NCI-H1105 (cell line): ENCODE measurements at regions not wholly inside any gene's neighbourhood (a gene's known extent, or its start where the extent isn't known, plus 50 kb on each side); places are given as distances from the start of the nearest gene placed in this dataset.

ENCODE experiments used
- DNase-seq: peaks from one replicate; lab custom pipeline; 2025; lab: John Stamatoyannopoulos, UW

DNA sequence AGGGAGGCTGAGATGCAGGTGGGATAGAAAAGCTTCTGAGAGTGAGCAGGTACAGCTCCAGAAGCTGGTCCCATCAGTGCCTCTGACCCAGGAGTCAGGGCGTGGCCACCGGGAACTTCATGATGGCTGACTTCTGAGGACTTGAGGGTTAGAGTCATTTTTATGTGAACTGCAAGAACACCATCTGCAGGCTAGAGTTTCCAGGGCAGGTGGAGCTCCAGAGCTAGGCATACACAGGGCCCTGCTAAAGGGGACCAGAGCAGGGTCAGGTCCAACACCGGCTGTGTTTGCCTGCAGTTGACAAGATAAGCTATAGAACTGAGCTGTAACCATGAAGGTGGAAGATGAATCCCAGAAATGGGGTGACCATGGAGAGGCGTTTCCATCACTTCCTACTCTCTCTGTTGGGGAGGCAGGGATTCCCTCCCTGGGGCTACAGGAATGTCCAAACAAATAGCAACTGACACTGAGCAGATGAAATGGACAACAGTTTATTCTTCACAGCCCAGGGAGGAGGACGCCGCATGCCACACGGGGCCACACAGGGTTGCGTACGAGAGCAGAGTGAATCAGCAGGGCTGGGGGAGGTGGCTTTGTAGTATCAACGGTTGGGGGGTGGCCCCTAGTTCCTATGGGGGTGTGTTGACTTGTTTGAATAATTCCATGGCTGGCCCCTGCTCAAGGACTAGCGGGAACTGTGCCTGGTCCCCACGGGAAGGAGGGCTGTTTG lies 77.6 kb upstream of the ZNF516 start:
- no peak for DNase-seq

DNA sequence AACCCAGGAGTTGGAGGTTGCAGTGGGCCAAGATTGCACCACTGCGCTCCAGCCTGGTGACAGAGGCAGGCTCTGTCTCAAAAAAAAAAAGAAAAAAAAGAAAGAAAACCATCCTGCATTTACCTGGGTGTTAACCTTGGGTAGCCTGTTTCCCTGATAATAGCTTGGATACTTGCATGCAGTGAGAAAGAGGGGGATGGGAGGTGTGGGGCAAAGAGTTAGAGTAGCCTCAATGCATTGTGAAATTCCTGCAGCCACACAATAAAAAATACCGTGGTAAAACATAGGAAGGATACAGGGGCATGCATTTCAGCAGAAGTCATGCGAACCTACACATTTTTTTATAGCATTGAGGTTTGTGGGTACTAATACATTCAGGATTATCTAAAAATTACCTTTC lies 76.6 kb upstream of the ZNF516 start:
- DNase-seq: no peak

DNA sequence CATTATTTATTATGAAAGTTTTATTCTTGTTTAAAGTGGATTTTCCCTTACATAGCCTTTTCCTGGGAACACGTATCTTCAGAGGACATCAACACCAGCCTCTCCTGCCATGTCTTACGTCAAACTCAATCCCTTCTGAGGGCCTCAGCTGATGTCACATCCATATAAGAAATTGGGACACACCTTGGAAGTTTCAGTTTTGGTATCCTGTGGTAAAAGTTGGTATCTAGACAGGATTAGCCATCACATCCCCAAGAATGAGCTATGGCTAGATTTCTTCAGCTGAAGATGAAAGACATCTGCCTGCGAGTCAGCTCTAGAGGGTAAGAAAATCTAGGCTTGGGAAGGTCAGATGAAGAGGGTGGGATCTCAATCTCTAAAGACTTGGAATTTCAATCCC lies 75.8 kb upstream of the ZNF516 start:
- DNase-seq: no peak

DNA sequence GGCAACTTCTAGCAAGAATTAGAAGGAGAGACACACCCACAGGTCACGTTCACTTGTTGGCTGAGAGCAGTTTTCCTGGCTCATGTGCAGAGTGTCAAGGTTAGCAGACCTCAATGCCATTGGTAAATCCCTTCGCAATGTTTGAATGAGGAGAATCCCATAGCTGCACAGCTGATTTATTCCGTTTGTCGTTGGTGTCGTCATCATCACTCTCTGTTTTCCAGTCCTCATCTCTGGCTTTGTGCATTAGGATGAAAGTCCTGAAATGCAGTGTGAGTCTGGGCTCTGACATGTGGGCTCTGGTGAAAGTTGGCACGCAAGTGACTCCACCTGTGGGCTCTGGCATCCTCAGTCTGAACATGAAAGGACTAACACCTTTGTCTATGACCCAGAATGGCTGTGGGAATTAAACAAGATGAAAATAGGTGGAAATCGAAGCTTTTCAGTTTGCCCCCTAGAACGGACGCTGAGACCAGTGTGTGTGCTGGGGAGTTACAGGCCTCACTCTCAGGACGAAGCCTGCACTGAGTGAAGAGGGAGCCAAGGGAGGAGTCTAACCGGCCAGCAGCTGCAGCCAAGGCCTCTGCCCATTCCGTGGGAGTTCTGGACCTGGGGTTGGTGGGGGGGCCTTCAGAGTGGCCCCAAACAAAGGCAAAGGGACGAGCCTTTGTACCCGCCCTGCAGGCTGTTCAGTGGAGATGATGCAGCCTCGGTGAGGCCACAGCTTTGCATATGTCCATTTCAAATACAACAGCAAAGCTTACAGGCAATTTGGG lies 74.8 kb upstream of the ZNF516 start:
- DNase-seq: no peak

DNA sequence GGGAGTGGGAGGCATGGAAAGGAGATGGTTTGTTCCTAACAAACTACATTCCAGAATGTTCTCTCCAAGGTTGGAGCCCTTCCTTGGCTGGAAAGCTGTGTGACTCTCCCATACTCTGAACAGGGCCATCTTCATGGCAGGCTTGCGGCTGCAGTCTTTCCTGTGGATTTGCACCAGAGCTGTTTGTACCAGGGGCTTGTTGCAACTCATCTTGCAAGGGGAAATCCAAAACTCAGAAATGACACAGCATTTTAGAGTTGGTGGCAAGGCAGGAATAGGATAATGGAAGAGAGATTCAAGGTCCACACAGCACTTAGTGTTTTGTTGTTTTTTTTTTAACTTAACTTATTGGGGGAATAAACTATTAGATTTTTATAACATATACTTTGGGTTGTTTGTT lies 73.7 kb upstream of the ZNF516 start:
- DNase-seq: no peak

DNA sequence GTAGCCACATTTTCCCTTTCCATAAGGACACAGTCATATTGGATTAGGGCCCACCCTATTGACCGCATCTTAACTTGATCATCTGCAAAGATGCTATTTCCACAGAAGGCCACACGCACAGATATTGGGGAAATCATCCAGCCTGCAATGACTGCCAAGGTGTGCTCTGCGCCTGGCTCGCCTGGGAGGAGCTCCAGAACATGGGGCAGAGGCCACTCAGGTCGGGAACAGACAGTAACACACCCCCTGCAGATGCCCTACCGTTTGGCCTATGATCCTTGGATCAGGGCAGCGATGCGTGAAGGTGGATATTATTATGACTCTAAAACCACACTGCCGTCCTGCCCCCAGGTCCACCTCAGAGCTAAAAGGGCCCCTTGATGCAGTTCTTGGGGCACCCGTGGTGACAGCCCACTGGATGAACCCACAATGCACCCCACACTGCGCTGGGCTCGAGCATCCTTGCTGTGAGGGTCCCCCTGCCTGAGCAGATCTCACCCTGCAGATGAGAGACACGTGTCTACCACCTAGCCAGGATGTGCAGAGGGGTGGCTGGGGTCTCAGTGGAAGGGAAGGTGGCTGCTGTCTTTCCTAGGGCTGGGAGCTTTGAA lies 72.9 kb upstream of the ZNF516 start:
- DNase-seq: no peak

DNA sequence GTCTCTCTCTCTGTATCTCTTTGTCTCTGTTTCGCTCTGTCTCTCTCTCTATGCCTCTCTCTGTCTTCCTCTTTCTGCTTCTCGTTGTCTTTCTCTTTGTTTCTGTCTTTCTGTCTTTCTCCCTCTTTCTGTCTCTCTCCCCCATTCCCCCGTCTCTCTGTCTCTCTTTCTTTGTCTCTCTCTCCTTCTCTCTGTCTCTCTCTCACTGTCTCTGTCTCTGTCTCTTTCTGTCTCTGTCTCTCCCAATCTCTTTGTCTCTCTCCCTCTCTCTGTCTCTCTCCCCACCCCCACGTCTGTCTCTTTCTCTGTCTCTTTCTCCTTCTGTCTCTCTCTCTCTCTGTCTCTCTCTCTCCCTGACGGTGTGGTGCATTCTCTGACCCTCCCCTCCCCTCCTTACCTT lies 71.9 kb upstream of the ZNF516 start:
- DNase-seq: no peak

DNA sequence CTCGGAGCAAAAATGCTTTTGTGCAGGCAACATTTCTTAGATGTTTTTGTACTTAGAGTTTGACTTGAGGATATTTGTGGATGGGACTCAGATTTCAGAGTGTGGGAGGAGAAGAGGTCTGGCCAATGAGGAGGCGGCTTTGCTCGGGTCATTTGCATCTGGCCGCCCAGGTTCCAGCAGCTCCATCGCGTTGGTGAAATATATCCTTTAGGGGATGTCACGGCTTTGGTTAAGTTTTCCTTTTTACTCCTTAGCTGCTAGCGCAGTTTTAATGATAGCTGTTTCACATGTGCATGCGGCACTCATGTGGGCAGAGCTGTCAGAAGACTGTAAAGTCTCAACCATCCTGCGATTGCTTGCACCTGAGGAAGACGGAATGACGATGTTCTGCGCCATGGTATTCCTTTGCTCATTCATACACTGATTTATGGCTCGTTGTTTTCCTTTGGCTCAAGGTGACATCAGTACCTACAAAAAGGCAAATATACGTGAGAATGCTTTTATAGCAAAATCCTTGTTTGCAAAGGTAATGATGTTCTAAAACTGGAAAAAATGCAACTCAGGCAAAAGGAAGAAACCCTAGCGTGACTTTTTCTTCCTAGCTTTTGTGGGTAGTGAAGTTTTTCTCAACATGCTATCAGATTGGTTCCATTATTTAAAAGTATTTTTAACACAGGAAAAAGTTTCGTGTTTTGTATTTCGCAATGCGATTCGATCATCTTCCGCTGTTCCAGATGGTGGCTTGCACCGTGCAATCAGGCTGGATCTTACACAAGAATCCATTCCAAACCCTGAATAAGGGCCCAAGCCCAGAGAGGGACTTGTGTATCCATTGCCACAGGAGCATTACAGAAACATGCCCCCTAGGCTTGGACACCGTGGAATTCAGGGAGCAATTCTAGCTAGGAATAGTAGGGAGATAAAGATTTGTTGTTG lies 70.5 kb upstream of the ZNF516 start:
- peak; percentile 44 for DNase-seq

DNA sequence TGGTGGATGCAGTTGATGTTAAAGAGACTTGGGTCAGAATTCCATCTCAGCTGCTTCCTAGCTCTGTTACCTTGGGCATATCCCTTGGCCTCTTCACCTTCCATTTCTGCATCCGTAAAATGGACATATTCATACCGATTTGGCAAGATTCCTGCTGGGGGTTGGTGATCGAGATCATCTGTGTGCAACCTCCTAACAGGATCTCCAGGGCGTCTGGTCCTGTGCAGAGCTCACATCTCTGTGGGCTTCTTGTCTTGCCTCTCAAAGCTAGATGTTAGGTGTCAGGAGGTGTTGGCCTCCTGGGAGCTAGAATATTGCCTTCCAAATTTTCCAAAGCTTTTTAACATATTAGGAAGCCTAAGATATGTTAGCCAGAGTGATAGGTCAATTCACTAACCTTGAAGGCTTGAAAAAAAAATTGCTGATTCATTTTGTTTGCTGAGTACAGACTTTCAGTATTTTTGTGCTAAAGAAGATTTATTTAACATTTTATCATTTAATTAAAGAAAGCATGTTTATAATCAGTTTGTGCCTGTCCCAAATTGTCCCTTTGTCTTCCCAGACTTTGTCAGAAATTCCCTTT lies 69.7 kb upstream of the ZNF516 start:
- DNase-seq: no peak

DNA sequence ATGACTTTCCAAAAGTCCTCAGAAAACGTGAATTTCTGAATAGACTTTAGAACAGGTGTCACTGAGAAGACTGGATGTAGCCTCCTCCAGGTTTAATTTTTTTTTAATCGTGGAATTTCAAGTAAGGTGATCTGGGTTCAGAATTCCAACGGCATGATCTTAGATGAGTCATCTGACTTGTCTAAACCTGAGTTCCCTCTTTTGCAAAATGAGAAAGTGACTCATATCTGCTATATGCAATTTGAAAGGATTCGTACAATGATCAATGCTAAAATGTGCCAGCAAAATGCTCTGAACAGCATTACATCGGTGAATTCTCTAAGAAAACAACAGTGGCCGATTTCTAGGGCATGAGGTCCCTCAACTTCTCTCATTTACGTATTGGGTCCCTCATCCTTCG lies 69.1 kb upstream of the ZNF516 start:
- no peak for DNase-seq

DNA sequence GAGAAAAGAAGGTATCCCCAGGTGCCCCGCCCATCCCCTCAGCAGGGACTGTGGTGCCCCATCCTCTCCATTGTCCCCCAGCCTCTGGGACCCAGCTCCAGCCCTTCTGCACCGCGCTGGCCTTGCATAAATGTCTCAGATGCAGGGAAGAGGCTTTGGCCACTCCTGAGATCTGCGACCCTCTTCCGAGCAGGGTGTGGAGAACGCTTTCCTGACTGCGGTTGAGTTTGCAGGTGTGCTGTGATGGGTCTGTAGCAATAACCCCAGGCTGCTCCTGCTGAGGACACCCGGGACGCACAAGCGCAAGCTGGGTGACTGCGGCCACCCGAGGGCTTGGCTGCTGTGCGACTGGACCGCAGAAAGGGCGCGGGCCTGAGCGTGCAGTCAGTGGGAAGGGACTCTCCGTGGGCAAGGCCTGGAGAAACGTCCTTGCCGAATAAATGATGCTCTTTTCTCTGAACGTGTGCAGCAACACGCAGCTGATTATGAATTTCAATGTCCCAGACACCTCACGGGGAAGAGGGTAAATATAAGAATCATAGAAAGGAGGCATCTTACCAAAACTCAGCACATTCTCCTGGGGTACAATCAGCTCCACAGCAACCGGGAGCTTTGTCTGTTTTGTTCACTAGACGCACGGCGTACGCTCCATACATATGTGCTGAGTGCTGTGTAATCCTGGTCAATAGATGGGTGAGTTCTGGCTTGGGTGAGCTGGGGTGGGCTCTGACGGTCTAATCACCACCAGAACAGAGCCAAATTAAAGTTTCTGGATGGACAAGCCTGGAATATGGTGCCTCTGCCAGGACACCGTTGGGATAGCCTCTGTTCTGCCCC lies 67.5 kb upstream of the ZNF516 start:
- no peak for DNase-seq

DNA sequence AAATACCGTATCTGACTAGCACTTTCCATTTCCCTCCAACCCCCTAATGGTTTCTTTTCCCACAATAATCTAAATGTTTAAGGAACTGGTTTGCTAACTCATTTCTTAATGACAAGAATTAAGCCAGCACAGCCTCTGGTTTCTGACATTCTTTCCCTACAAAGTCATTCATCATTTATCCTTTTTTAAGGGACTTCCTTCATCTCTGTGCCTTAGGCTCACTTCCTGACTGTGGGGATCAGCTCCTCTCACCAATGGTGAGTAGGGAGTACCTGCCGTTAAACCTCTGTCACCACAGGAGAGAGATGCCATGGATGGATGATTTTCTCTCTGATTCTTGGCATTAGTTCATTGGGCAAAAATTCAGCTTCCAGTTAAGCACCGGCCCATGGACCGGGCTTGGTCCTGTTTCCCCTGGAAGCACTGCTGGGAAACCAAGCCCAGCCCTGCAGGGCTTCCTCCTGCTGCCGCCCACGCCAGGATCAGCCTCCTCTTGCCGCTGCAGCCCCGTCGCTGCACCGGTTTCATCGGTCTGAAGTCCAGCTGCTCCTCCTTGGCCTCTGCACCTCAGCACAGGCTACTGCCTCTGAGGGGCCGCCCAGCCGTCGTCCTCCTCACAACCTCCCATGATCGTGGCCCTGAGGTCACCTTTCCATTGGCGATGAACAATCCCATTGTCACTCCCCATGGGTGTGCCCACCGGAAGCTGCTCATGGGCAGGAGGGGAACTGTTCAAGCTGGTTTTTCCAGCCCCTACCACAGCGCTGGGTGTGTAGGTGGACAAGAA lies 64.0 kb upstream of the ZNF516 start:
- no peak for DNase-seq

DNA sequence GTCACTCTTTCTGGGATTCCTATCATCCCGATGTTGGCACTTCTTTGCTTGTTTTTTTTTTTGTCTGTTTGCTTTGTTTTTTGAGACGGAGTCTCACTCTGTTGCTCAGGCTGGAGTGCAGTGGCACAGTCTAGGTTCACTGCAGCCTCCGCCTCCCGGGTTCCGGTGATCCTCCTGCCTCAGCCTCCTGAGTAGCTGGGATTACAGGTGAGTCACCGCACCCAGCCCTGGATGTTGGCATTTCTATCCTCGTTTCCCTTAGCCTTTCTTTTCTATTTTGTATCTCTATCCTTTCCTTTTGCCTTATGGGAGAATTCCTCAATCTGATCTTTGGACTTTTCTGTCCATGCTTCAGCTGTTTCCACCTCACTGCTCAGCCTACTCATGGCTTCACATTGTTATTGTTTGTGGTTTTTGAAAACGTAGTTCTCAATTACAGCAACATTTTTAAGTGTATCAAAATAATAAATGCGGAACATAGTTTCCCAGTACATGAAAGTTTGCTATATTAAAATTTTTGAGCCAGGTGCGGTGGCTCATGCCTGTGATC lies 62.1 kb upstream of the ZNF516 start:
- no peak for DNase-seq

DNA sequence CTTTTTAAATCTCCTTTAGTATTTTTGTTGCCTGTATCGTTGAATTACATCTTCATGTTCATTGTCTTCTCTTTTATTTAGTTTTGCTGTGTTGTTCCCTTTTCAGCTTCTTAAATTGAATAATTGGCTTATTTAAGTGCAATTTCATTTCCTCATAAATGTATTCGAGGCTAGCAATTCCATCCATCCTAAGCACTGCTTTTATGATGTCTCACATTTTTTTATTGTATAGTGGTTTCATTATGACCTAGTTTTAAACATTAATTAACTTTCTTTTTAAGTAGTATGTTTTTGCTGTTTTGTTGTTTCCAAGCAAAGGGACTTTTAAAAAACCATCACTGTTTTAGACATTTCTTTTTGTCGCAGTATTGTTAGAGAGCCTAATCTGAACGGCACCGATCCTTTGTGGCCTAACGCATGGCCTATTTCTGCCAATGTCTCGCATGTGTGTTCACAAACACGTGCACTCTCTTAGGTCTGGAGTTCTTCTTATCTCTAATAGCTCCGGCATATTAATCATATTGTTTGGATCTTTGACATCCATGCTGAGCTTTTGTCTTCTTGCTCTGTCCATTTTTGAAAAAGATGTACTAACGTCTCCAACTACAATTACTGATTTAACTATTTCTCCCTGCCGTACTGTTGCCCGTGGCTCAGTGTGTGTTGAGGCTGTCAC lies 59.6 kb upstream of the ZNF516 start:
- no peak for DNase-seq

DNA sequence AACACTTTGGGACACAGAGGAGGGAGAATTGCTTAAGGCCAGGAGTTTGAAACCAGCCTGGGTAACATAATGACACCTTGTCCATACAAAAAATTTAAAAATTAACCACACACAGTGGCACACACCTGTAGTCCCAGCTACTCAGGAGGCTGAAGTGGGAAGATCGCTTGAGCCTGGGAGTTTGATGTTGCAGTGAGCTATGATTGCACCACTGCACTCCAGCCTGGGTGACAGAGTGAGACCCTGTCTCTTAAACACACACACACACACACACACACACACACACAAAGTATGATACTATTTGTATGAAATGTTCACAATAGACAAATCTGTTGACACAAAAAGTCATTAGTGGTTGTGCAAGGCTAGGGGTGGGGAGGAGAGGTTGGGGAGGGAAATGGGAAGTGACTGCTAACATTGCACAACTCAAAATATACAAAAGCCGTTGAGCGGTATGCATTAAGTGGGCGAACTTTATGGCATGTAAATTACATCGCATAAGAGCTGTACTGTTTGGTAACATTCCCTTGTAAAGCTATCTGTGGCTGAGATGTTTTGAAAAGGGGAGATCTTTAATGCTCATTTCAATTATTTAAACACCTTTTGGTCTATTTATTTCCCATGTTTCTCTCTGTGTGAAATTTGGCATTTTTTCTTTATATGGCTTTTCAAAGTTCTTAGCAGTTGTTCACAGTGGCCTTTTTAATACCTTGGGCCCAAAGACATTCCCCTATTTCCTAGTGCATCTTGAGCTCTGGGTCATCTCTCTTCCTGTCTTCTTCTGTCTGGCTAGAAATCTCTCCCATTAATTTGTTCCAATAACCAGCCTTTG lies 58.9 kb upstream of the ZNF516 start:
- no peak for DNase-seq

DNA sequence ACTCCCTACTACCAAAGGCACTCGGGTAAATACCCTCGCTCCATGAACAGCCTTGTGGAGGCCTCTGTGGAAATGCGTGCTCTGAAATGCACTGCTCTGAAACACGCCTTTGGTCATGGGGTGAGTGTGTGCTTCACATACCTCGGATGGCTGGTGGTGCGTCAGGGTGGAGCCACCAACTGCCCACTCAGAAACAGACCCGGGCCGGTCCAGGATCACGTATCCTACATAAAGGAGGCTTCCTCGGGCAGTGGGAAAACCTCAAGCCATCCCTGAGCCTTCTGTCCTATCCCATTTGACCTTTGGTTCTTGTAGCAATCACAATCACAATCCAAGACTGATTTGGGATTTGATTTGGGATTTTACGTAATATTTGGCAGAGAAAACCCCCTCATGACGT lies 53.5 kb upstream of the ZNF516 start:
- DNase-seq: no peak

DNA sequence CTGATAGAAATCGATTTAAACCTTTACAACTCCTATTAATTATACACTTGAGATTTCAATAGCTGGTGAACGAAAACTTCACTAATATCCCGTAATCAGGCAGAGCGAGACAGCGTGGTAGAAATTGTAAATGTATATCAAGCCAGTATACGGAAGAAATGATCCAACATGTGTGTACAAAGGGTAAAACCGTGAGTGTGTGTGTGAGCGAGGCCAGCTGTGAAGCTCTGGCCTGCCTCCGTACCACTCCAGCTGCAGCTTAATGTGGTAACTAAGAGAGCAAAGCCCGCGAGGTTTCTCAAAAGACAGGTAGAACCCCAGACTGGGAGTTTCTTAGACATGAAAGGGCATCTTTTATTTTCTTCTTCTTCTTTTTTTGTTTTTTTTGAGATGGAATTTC lies 52.3 kb upstream of the ZNF516 start:
- no peak for DNase-seq

DNA sequence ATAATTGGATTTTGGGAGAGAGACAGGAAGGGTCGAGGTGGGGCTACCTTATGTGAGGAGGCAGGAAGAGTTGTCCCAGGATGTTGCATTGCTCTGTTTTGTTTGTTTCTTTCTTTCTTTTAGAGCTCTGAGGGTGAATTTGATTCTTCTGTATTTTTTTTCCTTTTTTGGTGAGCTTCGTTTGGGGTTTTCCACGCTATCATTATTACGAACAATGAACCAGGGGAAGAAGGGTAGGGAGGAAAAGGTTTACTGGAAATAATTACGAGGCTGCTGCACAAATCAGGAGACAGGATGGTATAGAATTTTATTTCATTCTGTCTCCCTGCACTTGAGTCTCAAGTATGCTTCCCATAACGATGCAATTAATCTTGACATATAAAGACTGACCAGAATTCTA lies 51.4 kb upstream of the ZNF516 start:
- no peak for DNase-seq
